HG03103 (cell line): ENCODE measurements at regions not wholly inside any gene's neighbourhood (a gene's known extent, or its start where the extent isn't known, plus 50 kb on each side); places are given as distances from the start of the nearest gene placed in this dataset.
"Not testable (repeated sequence)": the region's sequence is repeated elsewhere in the genome, so short reads cannot be mapped to it uniquely, and the experiment has no call there.

Source experiments
- ATAC-seq: cut with Tn5 transposase; IDR thresholded peaks from one replicate; pipeline ENCODE4 v1.9.1; 2021; ENCODE audit warnings: low read depth; ENCODE audit not compliant: unreplicated experiment

DNA sequence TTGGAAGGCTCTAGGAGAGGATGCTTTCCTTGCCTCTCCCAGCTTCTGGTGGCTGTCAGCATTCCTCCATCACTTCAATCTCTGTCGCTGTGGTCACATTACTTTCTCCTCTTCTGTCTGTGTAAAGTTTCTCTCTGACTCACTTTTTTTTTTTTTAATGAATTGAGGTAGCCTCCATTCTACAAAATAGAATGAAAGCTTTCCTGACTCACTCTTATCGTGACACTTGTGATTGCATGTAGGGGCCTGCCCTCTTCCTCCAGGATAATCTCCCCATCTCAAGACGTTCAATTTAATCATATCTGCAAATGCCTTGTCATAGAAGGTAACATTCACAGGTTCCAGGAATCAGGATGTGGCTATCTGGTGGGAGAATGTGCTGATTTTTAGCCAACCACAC, 153.5 kb upstream of the HMGA2 start:
- no peak for ATAC-seq

DNA sequence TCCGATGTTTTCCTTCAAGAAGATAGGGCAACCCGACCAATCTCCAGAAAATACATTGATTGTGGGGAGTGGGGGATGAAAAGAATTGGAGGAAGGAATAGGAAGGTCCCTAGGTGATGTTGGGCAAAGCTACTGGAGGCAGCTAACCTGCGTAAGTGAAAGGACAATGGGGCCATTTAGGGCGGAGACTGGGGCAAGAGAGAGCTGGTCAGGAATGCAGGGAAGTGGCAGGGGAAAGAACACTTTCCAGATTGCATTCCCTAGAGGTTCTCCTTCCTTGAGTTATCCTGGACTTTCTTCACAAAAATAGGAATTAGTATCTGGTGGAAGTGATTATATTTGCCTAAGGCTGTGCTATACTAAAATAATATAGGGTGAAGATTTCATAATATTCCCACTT, 151.8 kb upstream of the HMGA2 start:
- ATAC-seq: no peak

DNA sequence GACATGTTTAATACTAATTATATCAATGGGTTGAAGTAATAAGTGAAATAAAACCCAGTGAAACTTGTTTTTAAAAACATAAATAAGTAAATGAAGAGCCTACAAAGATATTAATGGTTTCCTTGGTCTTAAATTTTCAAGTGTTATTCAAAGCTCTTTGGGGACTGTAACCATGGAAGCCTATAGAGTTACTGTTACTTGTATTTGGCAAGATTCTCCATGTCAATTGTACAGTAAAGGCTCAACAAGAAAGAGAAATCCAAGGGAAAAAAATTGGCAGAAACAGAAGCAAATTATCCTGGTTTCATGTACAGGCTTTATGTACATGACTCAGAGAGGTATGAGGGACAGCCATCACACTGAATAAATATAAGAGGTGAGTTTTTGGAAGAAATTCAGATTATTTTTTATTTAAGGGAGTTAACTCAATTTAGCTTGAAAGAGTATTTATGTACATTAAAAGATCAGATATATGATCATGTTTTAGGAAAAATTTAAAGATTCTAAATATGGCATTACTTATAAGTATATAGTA, 151.1 kb upstream of the HMGA2 start:
- no peak for ATAC-seq

DNA sequence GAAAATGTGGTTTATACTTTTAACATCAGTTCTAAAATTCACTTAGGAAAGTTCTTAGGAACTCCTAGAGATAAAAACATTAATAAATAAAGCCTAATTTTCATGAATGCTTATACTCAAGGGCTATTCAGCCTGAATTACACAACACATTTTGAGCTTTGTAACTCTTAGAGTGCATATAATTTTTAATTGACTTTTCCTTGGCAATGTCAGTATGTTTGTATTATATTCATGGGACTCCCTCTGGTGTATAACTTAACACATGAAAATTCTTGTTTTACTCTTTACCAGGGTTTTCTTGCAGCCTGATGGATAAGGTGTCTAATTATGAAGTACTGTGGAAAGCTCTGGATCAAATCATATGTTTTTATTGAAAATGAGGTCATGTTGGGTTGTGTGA, 150.6 kb upstream of the HMGA2 start:
- no peak for ATAC-seq

DNA sequence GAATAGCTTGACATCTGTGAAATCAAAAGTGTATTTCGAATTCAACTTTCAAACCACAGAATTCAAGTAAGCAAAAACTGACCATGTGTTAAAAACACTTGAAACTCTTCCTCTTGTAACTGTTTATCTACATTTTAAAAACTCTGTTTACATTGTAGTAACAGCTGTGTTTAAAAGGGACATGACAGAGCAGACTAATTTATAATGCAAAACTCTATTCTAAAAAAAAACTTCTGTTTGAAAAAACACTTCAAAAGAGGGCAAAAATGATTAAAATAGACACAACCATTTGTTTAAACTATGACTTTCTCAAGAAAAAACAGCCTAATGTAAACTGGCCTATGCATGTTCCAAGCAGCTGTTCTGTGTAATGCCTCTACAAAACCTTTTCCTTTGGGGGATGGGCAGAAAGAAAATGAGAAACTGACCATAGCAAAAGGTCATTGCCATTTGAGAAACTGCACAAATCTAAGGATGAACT, 149.1 kb upstream of the HMGA2 start:
- ATAC-seq: no peak

DNA sequence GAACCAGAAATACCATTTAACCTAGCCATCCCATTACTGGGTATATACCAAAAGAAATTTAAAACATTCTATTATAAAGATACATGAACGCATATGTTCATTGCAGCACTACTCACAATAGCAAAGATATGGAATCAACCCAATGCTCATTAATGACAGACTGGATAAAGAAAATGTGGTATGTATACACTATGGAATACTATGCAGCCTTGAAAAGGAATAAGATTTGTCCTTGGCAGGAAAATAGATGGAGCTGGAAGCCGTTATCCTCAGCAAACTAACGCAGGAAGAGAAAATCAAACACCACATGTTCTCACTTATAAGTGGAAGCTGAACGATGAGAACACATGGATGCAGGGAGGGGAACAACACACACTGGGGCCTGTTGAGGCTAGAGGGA, 146.1 kb upstream of the HMGA2 start:
- ATAC-seq: not testable (repeated sequence)

DNA sequence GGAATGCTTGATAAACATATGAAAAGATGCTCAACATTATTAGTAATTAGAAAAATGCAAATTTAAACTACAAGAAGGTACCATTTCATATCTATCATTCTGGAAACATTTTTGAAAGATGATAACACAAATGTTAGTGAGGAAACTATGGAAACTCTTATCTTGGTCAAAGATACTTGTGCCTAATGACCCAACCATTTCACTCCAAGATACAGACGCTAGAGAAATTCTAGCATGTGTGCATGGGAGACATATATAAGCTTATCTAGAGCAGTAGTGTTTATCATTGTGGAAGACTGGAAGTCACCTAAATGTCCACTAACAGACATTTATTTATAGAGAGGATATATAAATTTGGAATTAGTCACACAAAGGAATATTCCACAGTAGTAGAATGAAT, 143.1 kb upstream of the HMGA2 start:
- ATAC-seq: no peak

DNA sequence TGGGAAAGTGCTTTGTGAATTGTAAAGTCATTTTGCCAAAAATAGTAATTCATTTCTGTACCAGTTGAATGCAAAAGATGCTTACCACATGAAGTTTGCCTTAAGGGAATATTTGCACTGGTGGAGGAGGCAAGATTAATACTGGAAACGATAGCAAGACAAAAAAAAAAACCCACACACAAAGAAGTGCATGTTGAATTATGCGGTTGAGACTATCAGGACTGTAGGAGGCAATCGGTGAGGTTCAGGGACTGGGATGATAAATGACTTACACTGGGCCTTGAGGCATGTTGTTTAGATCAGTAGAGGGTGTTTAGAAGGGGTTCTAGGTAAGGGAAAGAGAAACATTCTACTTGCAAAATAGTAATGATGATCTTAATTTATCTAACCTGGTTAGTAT, 142.2 kb upstream of the HMGA2 start:
- ATAC-seq: no peak

DNA sequence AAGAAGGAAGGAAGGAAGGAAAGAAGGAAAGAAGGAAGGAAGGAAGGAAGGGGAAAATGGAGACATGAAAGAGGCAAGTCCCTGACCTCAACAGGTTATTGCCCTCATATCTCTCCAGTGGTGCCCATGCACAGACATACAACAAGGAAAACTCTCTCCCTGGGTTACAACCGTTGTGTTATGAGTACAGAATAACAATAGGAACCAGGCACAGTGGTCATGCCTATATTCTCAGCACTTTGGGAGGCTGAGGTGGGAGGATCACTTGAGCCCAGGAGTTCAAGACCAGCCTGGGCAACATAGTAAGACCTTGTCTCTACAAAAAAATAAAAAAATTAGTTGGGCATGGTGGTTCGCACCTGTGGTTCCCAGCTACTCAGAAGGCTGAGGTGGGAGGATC, 139.4 kb upstream of the HMGA2 start:
- no peak for ATAC-seq

DNA sequence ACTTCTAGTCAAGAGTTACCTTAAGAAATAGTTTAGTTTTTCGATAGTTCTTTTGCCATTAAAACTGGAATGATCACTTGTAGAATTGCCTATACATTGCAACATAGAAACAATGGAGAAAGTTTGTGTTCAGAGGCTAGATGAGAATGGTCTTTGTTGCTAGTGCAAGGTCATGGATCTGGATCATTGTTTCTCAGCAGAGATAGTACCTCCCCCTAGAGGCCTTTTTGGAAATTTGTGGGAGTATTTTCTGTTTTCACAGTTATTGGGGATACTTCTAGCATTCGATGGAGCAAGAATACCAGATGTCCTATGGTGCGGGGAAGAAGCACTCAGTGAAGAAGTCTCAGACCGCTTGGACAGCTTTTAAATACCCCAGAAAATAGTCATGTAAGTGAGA, 138.8 kb upstream of the HMGA2 start:
- no peak for ATAC-seq

DNA sequence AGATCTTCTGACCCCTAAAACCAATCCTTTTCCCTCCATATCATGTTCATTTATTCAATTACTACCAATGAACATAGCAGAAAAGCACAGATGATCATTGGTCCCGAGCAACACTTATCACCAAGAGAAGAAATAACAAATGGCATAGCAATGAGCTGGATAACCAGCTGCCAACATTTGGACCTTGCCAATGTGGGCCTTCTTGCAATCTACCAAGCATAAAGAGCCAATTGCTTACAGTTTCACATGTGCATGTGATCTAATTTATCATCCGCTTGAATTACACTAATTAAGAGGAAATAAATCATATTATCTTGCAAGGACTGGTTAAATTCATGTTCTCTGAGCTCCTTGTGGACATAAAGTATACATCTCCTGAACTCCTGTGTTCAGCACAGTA, 134.8 kb upstream of the HMGA2 start:
- ATAC-seq: no peak

DNA sequence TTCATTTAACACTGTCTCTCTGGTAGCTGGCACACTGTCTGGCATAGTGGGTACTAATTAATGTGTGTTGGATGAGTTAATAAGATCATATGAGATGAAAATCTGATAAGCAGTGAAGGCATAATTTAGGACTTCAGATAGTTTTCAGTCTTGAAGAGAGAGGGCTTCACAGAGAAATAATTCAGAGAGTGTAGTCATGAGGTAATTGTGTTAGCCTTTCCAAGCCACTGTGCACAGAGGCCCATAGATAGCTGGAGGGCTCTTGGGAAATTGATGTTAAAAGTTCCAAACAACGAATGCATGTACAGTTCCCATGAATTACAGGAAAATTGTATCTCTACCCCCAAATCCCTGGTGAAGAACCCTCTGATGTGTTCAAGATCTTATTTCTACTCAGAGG, 133.8 kb upstream of the HMGA2 start:
- ATAC-seq: no peak

DNA sequence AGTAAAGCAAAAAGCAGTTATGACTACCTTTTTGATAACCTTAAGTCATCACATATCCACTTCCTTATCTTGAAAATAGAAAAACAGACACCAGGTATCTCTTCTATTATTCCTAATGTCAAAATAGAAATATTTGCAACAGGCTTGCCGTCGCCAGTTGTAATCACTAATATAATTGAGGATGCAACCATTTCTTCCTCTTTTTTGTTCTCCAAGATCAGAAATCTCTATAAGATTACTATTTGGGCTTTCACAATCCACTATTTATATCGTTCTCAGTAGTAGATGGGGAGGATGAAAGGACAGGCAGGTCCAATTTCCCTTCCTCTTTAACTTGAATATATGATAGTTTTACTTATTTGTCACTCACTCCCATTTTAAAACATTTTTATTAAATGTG, 130.2 kb upstream of the HMGA2 start:
- no peak for ATAC-seq

DNA sequence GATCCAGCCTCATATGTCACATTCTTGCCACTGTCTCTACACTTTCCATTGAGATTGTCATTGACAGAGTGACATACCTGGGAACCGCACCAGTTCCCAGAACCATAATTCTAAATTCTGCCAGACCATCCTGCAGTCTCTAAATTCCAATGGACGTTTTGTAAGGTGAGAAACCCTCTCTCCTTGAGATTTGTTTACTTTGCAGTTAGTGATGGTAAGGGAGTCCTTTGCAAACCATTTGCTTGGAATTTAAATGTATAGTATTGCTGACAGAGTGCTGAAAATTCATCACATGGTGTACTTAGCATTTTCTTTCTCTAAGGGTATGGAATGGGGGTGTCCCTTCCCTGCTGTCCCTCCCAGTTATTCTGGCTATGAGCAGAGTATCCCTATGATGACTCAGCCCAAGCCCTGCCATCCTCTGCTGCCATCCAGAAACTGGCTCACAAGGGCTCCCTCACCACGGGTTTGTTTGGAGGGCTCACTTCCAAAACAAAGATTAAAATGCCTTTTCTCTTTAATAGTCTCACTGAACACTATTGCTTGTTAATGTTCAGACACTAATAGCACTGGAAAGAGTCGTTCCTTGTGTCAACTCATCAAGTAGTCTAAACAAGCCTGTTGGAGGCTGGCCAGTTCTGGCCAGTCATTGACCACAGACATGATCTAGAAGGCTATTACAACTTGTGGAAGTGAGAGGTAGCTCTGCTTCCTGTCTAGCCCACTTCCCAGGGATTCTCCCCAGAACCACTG, 129.0 kb upstream of the HMGA2 start:
- no peak for ATAC-seq

DNA sequence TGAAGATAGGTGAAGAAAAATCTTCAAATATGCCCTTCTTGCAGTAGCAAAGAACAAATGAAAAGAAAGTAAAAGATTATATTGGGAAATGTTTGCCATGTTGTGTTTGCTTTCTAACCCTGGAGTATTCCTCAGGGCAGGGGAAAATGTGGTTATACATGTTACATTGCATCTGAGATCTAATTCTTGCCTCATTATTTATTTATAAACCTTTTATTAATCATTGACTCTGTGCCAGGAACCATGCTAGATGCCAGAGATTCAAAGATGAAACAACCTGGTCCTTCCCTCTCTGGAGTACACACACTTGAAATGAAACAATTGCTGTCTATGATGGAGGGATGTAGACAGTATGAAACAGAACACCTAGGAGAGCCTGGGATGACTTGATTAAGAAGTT, 128.1 kb upstream of the HMGA2 start:
- ATAC-seq: no peak

DNA sequence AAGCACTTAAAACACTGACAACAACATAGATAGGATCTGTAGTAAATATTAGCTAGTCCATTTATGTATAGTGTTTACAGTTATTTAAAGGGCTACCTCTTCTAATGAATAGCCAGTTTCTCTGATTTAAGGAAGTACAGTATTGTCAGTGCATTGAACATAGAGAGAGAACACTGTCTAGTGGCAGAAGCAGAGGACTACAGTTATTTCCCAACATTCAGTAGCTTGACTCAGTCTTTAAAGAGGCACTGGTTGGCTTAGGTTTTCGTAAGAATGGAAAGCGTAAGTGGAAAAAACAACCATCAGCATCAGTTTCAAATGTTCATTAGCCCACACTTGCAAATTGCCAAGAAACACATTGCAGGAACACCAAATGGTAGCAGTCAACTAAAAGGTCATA, 125.0 kb upstream of the HMGA2 start:
- ATAC-seq: no peak

DNA sequence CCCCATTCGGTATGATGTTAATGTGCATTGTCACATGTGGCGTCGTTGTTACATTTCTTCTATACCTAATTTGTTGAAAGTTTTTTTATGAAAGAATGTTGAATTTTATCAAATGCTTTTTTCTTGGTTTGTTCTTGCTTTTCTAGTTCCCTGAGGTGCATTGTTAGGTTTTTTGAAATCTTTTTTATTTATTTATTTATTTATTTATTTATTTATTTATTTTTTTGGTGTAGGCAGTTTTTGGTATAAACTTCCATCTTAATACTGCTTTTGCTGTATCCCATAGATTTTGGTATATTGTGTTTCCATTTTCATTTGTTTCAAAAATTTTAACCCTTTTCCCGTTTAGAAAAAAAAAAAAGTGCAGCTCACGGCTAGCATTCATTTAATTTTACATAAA, 121.1 kb upstream of the HMGA2 start:
- ATAC-seq: no peak

DNA sequence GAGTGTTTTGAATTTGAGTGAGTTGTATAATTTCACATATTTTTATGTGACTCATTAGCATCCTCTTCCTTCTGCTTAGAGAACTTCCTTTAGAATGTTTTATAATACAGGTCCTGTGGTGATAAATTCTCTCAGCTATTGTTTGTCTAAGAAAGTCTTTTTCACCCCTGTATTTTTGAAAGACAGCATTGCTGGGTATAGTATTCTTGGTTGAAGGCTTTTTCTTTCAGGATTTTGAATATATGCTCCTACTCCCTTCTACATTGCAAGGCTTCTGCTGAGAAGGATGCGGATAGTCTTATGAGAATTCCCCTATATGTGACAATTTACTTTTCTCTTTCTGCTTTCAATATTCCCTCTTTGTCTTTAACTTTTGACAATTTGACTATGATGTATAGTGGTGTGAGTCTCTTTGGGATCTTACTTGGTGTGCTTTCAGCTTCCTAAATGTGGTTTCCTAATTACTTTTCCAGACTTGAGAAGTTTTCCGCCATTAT, 118.9 kb upstream of the HMGA2 start:
- no peak for ATAC-seq

DNA sequence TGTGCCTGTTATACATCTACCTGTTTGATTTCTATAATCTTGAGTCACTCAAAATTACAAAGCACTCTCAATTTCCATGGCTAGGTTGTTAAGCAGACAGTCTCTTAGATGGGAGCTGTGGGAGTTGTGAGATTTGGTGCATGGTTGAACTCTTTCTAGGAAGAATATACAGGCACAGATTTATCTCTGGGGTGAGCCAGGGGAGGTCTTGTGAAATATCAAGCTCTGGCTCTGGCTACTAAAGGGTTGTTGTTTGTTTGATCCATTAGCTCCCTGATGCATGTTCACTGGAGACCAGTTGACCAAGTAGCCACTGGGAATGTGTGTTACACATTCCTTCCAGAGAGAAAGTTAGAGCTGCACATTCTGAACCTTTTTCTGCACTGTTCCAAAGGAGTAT, 117.2 kb upstream of the HMGA2 start:
- ATAC-seq: no peak

DNA sequence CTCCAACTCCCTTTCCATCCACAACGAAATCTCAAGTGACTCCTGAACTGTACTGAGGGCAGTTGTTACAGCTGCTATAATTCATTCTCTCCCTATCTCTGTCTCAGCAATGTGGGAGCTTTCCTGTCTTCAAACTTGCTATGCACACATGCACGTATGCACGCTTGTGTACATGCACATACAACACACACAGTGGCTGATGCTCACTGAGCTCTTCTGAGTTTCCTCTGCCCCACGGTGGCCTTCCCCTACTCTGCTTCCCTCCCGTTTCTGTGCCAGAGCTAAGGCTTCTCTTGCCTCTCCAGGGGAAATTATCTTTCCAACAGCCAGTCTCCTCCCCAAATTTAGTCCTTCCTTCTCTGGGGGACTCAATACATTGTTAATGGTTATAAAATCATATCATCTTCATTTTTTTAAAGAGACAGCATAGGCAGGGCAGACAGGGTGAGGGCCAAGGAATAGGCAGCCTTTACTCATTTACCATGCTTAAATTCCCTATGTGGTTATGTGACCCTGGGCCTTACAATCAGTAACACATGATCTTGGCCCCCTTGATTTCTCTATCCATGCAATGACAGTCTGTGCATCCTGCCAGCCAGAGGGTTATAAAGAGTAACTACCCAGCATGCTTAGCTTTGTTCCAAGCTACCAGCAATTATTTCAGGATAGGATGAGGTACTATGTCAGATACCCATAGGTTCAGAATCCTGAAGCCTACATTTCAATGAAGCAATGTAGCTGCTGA, 111.9 kb upstream of the HMGA2 start:
- ATAC-seq: no peak

DNA sequence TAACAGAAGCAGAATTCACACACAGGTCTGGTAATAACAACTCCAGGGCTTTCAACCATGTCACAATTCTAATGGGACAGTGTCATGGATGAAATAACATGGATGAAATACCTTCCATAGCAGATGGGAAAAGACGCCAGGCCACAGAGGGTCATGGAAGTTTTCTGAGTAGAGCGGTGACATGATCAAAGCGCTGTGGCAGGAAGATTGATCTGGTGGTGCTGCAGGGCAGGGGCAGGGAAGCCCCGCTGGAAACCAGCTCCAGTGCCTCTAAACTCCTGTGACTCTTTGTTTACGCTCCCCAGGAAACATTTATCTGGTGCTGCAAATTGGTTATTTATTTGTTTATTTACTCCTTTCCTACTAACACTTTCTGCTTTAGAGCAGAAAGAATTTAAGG, 108.3 kb upstream of the HMGA2 start:
- no peak for ATAC-seq
